CD14-positive monocyte (primary cell): ENCODE measurements at regions not wholly inside any gene's neighbourhood (a gene's known extent, or its start where the extent isn't known, plus 50 kb on each side); places are given as distances from the start of the nearest gene placed in this dataset.

Experiments used
- DNase-seq, 3 donors: peaks; one replicate each; pipeline ENCODE4 v3.0.0-alpha.2; 2011 to 2022
- H2AFZ ChIP-seq: 2 replicates; pipeline ENCODE4 v1.6.0; 2012; ENCODE audit warnings: mild to moderate bottlenecking, low read depth, low read length, inconsistent platforms; ENCODE audit not compliant: insufficient read depth, poor library complexity, severe bottlenecking
- H3K27ac ChIP-seq, 2 donors: 1 replicate in 1 of 2; 2 replicates in 1 of 2; pipeline ENCODE4 v1.5.1; 2012 to 2013; ENCODE audit warnings: low read length in 2 of 2, control low read depth in 1 of 2, inconsistent platforms in 1 of 2, low read depth in 1 of 2, mild to moderate bottlenecking in 1 of 2
- H3K27me3 ChIP-seq, 2 donors: one replicate each; pipeline versions ENCODE4 v1.6.0 to v1.6.1; 2011 to 2013; ENCODE audit warnings: low read length in 2 of 2; ENCODE audit not compliant: control insufficient read depth in 2 of 2, insufficient read depth in 2 of 2
- H3K36me3 ChIP-seq, 2 donors: replicated peaks in 1 of 2; 1 replicate in 1 of 2; 2 replicates in 1 of 2; pipeline versions ENCODE4 v1.5.1 to v1.6.1; 2012 to 2013; ENCODE audit warnings: low read length in 2 of 2, control low read depth in 1 of 2, inconsistent platforms in 1 of 2, mild to moderate bottlenecking in 1 of 2; ENCODE audit not compliant: insufficient read depth in 2 of 2, control insufficient read depth in 1 of 2
- H3K4me1 ChIP-seq, 2 donors: 1 replicate in 1 of 2; 2 replicates in 1 of 2; pipeline versions ENCODE4 v1.5.1 to v1.6.1; 2012 to 2013; ENCODE audit warnings: low read length in 2 of 2, control low read depth in 1 of 2, inconsistent platforms in 1 of 2, mild to moderate bottlenecking in 1 of 2, moderate library complexity in 1 of 2; ENCODE audit not compliant: insufficient read depth in 2 of 2, control insufficient read depth in 1 of 2
- H3K4me2 ChIP-seq: replicated peaks from 2 replicates; pipeline ENCODE3; 2012; ENCODE audit warnings: low read length, moderate library complexity, mild to moderate bottlenecking; ENCODE audit not compliant: poor library complexity, severe bottlenecking; ENCODE audit errors: extremely low read depth
- H3K4me3 ChIP-seq, 3 experiments: fragments of 200-600 bp in 1 of 3; sonication (generic) in 1 of 3; replicated peaks in 1 of 3; 1 replicate in 2 of 3; 2 replicates in 1 of 3; pipeline ENCODE4 v1.5.1; 2011 to 2013; ENCODE audit warnings: low read length in 3 of 3, mild to moderate bottlenecking in 3 of 3, control low read depth in 2 of 3, low read depth in 2 of 3, inconsistent platforms in 1 of 3, moderate library complexity in 1 of 3
- H3K79me2 ChIP-seq: 2 replicates; pipeline ENCODE4 v1.6.0; 2012; ENCODE audit warnings: mild to moderate bottlenecking, control low read depth, inconsistent platforms, low read length, moderate library complexity; ENCODE audit not compliant: insufficient read depth
- H3K9ac ChIP-seq: 2 replicates; pipeline ENCODE4 v1.6.0; 2017; ENCODE audit warnings: low read length, mild to moderate bottlenecking; ENCODE audit not compliant: insufficient read depth, poor library complexity, severe bottlenecking
- H3K9me3 ChIP-seq, 2 donors: replicated peaks in 1 of 2; 1 replicate in 1 of 2; 2 replicates in 1 of 2; pipeline versions ENCODE4 v1.5.1 to v1.6.1; 2012 to 2013; ENCODE audit warnings: low read length in 2 of 2, control low read depth in 1 of 2; ENCODE audit not compliant: control insufficient read depth in 1 of 2, insufficient read depth in 1 of 2
- H4K20me1 ChIP-seq: 2 replicates; pipeline ENCODE4 v1.6.0; 2012; ENCODE audit warnings: mild to moderate bottlenecking, low read length, control low read depth, moderate library complexity; ENCODE audit not compliant: insufficient read depth
- H3K27ac Mint-ChIP-seq, 7 donors: one replicate each; pipeline ENCODE4 v1.8.0; 2020; ENCODE audit warnings: mild to moderate bottlenecking in 7 of 7, mixed read lengths in 7 of 7, moderate library complexity in 6 of 7, inconsistent platforms in 2 of 7
- H3K27me3 Mint-ChIP-seq, 3 donors: one replicate each; pipeline ENCODE4 v1.8.0; 2021 to 2022; ENCODE audit warnings: low read depth in 3 of 3, mild to moderate bottlenecking in 3 of 3, mixed read lengths in 3 of 3, moderate library complexity in 3 of 3, inconsistent platforms in 1 of 3
- H3K36me3 Mint-ChIP-seq, 2 donors: one replicate each; pipeline ENCODE4 v1.8.0; 2020; ENCODE audit warnings: mixed read lengths in 2 of 2, inconsistent platforms in 1 of 2, mild to moderate bottlenecking in 1 of 2
- H3K4me1 Mint-ChIP-seq: one replicate; pipeline ENCODE4 v1.8.0; 2020; ENCODE audit warnings: mild to moderate bottlenecking, mixed read lengths
- H3K4me3 Mint-ChIP-seq, 2 donors: one replicate each; pipeline ENCODE4 v1.8.0; 2020; ENCODE audit warnings: mild to moderate bottlenecking in 2 of 2, mixed read lengths in 2 of 2, moderate library complexity in 1 of 2
- H3K9me3 Mint-ChIP-seq, 7 donors: one replicate each; pipeline ENCODE4 v1.8.0; 2020 to 2022; ENCODE audit warnings: mixed read lengths in 7 of 7, mild to moderate bottlenecking in 6 of 7, moderate library complexity in 6 of 7, inconsistent platforms in 2 of 7
- WGBS: methylation state at CpG from one replicate; pipeline ENCODE4 v1.1.5; 2013; ENCODE audit warnings: missing lambda C conversion rate; ENCODE audit not compliant: insufficient coverage; 5-methylcytosine and 5-hydroxymethylcytosine counted together
- intact Hi-C, 2 donors: fragments of 100-400 bp; cut with micrococcal nuclease; formaldehyde crosslinking; loops; one replicate each; pipeline versions ENCODE4 v1.15.0 to v1.15.1; 2023
- TF ChIP-seq, protein P1 (sequence below): fragments of 200-600 bp; IDR thresholded peaks from one replicate; pipeline ENCODE4 v1.8.0; 2022; ENCODE audit warnings: antibody characterized with exemption, mild to moderate bottlenecking

DNA sequence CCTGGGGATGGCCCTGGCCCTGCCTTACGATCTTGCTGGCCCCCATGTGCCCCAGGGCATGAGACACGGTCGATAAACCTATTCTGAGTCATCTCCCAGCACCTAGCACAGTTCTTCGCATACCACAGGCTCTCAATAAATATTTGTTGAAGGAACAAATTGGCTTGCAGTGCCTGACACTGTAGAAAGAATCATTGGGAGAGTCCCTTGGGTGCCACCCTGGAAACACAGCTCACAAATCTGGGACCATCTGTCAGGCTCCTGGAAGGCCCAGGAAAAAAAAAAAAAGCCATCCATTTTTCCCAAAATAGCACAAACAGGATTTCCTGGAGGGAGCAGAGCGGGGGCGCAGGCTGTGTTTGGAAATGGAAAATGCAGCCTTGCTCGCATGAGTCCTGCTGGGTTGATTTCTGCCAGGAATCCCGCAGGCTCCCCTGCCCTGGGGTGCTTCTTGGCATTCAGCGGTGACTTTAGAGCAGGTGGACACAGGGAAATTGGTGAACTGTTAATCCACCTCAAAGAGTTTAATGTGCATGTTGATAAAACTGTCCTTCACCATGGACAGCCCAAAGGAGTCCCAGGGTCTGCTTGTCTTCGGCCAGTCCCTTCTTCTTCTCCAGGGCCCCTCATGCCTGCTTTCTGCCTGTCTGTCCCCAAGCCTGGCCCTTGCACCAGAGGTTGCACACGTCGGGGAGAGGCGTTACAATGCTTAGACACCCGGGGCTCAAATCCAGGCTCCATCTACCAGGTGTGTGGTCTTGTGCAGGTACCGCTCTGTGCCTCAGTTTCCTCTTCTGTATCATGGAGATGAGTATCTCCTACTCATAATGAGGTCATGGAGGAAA is 106.1 kb upstream of the RFLNA start:
- no peak for DNase-seq
- no peak overlapping the region for H3K9ac ChIP-seq
- H3K9me3 ChIP-seq = peaks cover 0 to 1% of the 10 kb centered on the region in 2 donors
- no peaks in the 10 kb centered on the region for H3K4me1 Mint-ChIP-seq
- no peak overlapping the region for H3K4me2 ChIP-seq
- H3K27me3 ChIP-seq = no peaks in the 10 kb centered on the region
- no peaks in the 10 kb centered on the region for H4K20me1 ChIP-seq
- H3K9me3 Mint-ChIP-seq = peaks cover 0 to 5% (median 2%) of the 10 kb centered on the region in 7 donors
- no peaks in the 10 kb centered on the region for H3K4me1 ChIP-seq
- no peak overlapping the region for H2AFZ ChIP-seq
- H3K27ac Mint-ChIP-seq = peak overlapping the region in 1 of 7 donors; percentile 13
- no peaks in the 10 kb centered on the region for H3K36me3 Mint-ChIP-seq
- H3K27ac ChIP-seq = no peak overlapping the region
- intact Hi-C loops = no loop called here
- WGBS = 92% methylated on average over 7 of the region's 15 CpGs
- no peaks in the 10 kb centered on the region for H3K36me3 ChIP-seq
- H3K4me3 Mint-ChIP-seq = no peak overlapping the region
- H3K27me3 Mint-ChIP-seq = peaks cover 0 to 2% (median 2%) of the 10 kb centered on the region in 3 donors
- no peak overlapping the region for H3K4me3 ChIP-seq
- TF ChIP-seq, protein P1, sequence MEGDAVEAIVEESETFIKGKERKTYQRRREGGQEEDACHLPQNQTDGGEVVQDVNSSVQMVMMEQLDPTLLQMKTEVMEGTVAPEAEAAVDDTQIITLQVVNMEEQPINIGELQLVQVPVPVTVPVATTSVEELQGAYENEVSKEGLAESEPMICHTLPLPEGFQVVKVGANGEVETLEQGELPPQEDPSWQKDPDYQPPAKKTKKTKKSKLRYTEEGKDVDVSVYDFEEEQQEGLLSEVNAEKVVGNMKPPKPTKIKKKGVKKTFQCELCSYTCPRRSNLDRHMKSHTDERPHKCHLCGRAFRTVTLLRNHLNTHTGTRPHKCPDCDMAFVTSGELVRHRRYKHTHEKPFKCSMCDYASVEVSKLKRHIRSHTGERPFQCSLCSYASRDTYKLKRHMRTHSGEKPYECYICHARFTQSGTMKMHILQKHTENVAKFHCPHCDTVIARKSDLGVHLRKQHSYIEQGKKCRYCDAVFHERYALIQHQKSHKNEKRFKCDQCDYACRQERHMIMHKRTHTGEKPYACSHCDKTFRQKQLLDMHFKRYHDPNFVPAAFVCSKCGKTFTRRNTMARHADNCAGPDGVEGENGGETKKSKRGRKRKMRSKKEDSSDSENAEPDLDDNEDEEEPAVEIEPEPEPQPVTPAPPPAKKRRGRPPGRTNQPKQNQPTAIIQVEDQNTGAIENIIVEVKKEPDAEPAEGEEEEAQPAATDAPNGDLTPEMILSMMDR = no peak
- H3K79me2 ChIP-seq = no peaks in the 10 kb centered on the region

DNA sequence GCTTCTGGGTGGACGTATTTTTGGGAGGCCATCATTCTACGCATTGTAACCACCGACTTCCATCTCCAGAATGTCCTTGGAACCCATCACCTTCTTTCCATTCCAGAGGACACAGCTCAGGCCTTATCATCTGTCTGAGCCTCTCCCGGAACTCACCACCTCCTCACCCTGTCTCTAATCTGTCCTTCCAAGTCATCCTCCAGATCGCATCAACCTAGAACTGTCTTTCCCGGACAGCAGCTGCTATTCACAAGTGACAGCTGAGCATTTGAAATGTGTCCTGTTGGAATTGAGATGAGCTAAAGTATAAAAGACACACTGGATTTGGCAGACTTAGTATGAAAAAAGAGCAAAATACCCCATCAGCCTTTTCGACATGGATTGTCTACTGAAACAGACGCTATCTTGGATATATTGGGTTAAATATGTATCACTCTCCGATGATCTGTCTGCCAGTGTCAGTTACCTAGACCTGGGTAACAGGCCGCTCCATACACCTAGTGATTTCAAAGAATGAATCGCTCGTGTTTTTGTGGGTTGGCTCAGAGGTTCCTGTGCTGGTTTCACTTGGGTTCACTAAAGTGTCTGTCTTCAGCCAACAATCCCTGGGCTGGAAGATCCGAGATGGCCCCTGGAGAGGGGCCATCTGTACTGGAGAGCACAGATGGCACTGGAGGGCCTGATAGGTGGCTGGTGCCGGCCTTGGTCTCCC is 104.4 kb upstream of the RFLNA start:
- no peaks in the 10 kb centered on the region for H3K4me1 Mint-ChIP-seq
- TF ChIP-seq, protein P1 = no peak
- H3K27ac ChIP-seq = no peak overlapping the region
- peaks cover 0 to 2% (median under 1%) of the 10 kb centered on the region in 3 donors for H3K27me3 Mint-ChIP-seq
- WGBS = 93% methylated on average over 9 of the region's 14 CpGs
- no peak overlapping the region for H3K4me3 ChIP-seq
- no peak for DNase-seq
- no peaks in the 10 kb centered on the region for H3K4me1 ChIP-seq
- no peaks in the 10 kb centered on the region for H4K20me1 ChIP-seq
- no peaks in the 10 kb centered on the region for H3K36me3 Mint-ChIP-seq
- no peaks in the 10 kb centered on the region for H3K79me2 ChIP-seq
- H3K27ac Mint-ChIP-seq = peak overlapping the region in 1 of 7 donors; percentile 27
- no peak overlapping the region for H3K4me2 ChIP-seq
- H3K4me3 Mint-ChIP-seq = no peak overlapping the region
- intact Hi-C loops = no loop called here
- H3K9me3 Mint-ChIP-seq = peaks cover 0 to 6% (median 2%) of the 10 kb centered on the region in 7 donors
- H3K9me3 ChIP-seq = peaks cover 0 to 3% of the 10 kb centered on the region in 2 donors
- H3K9ac ChIP-seq = no peak overlapping the region
- no peaks in the 10 kb centered on the region for H3K36me3 ChIP-seq
- peak overlapping the region; percentile 47 for H2AFZ ChIP-seq
- H3K27me3 ChIP-seq = no peaks in the 10 kb centered on the region
